ENCODE measurements at regions not wholly inside any gene's neighbourhood (a gene's known extent, or its start where the extent isn't known, plus 50 kb on each side); places are given as distances from the start of the nearest gene placed in this dataset.
A peak's percentile ranks its signal among the peaks of the same experiment; 100 is the strongest.

DNA sequence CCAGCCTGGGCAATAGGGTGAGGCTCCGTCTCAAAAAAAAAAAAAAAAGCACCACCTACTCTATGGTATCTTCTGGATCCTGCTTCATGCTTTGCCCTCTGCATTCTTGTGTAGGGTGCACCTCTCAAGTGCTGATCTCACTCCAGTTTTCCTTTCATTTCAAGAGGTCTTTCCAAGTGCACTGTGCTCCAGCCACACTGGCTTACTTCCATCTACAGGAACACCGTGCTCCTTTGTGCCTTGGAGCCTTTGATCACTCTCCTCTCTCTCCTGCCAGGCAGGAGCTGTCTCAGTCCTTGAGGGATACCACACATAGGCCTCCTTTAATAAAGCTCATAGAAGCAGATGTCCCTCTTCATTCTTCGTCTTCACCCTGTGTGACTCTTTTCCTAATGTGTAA is 55.4 kb upstream of the GREM2 start:
- DNase-seq = no peak

GRCh38 chr1:240666568-240667198 is 54.7 kb upstream of the GREM2 start:
- DNase-seq = no peak

DNA sequence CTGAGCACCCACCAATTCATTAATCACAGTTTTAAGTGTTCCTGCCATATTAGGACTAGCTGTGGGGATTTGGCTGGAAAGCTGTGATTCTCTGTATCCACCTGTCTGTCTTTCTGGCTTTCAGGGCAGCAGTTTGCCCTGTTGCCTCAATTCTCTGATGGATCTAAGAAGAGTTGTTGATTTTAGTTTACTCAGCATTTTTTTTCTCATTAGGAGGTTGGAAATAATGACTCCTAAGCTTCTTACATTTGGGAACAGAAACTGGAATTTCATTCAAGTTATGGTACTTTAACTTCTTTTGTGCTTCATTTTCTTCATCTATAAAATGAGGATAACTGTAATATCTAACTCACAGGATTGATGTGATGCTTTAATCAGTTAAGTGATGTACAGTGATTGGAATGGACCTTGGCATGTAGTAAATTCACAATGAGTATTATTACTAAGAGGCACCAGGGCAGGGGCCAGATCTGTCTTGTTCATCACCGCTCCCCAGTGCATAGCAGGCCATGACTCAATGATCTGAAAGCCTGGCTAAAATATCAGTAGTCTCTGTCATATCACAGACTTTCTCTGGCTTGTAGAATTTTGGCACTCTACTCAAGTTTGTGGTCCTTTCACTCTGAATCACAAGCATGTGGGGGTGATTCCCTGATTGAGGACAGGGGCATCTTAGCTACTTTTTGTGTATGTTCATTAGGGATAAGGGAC is 51.4 kb upstream of the GREM2 start:
- DNase-seq = peak; percentile 91
